22Rv1 (cell line): ENCODE measurements at regions not wholly inside any gene's neighbourhood (a gene's known extent, or its start where the extent isn't known, plus 50 kb on each side); places are given as distances from the start of the nearest gene placed in this dataset.

Experiments used
- H3K27ac ChIP-seq: fragments of 450-650 bp; 2 replicates; pipeline ENCODE4 v1.5.1; 2017
- CTCF ChIP-seq: fragments of 450-650 bp; IDR thresholded peaks from 2 replicates; pipeline ENCODE4 v1.5.1; 2017; ENCODE audit warnings: mild to moderate bottlenecking
- ZFX ChIP-seq: fragments of 450-650 bp; IDR thresholded peaks from 2 replicates; pipeline ENCODE4 v1.6.1; 2017; ENCODE audit warnings: antibody characterized with exemption, borderline replicate concordance

GRCh38 chr5:97364731-97365130, 181.7 kb upstream of the RIOK2 start:
- no peak for TF ChIP-seq CTCF
- TF ChIP-seq ZFX = no peak
- no peak overlapping the region for H3K27ac ChIP-seq

GRCh38 chr5:97365163-97365845, 182.3 kb upstream of the RIOK2 start:
- H3K27ac ChIP-seq = no peak overlapping the region
- TF ChIP-seq ZFX (no peak), CTCF (no peak)

- no peak for TF ChIP-seq CTCF
- no peak for TF ChIP-seq ZFX
- H3K27ac ChIP-seq = no peak overlapping the region
Observed at GRCh38 chr5:97365918-97366317, 182.9 kb upstream of the RIOK2 start.

- no peak overlapping the region for H3K27ac ChIP-seq
- TF ChIP-seq CTCF (no peak), ZFX (no peak)
Observed at GRCh38 chr5:97375959-97376358, 192.9 kb upstream of the RIOK2 start.

GRCh38 chr5:97377582-97377981, 194.5 kb upstream of the RIOK2 start:
- H3K27ac ChIP-seq = no peak overlapping the region

GRCh38 chr5:97383996-97384395, 200.9 kb upstream of the RIOK2 start:
- TF ChIP-seq ZFX (no peak), CTCF (no peak)
- no peak overlapping the region for H3K27ac ChIP-seq

More at GRCh38 chr5:97377582-97377981, 194.5 kb upstream of the RIOK2 start:
- no peak for TF ChIP-seq CTCF
- no peak for TF ChIP-seq ZFX

GRCh38 chr5:97388794-97389193, 205.7 kb upstream of the RIOK2 start:
- TF ChIP-seq ZFX (no peak), CTCF (no peak)
- H3K27ac ChIP-seq = no peak overlapping the region
